ENCODE measurements at regions not wholly inside any gene's neighbourhood (a gene's known extent, or its start where the extent isn't known, plus 50 kb on each side); places are given as distances from the start of the nearest gene placed in this dataset.

DNA sequence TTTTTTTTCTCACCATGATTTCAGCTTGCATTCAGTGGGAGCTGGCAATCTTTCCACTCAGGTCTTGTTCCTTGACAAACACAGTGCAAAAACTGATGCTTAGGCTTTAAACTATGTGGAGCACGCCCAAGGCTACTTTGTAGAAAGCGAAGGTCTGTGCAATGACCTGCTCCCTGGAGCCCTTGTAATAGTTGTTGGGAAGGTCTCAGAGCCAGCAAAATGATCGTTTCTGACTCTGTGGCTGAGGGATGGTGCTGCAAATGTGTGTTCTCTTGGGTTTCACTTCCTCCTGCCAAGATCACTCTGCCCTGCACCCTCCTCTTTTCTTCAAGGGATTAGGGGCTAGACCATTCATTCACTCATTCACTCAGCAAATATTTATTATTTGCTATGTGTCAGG is 249.7 kb upstream of the MAP3K1 start:
- H3K4me1 ChIP-seq: no peaks in the 10 kb centered on the region
- WGBS (ENCODE audit: insufficient coverage, low coverage, low lambda C conversion rate, missing lambda C conversion rate): 58% methylated on average over 3 of the region's 3 CpGs
- peak in 2 of 4 donors; percentile 33 to 58 for ATAC-seq
- H3K9me3 ChIP-seq: no peaks in the 10 kb centered on the region
- DNase-seq: no peak
- H3K36me3 ChIP-seq: no peaks in the 10 kb centered on the region
- no peak overlapping the region for H3K4me3 ChIP-seq
- intact Hi-C loops (cut with DNase I): no loop called here
- no peaks in the 10 kb centered on the region for H3K27me3 ChIP-seq
- TF ChIP-seq, protein P1, sequence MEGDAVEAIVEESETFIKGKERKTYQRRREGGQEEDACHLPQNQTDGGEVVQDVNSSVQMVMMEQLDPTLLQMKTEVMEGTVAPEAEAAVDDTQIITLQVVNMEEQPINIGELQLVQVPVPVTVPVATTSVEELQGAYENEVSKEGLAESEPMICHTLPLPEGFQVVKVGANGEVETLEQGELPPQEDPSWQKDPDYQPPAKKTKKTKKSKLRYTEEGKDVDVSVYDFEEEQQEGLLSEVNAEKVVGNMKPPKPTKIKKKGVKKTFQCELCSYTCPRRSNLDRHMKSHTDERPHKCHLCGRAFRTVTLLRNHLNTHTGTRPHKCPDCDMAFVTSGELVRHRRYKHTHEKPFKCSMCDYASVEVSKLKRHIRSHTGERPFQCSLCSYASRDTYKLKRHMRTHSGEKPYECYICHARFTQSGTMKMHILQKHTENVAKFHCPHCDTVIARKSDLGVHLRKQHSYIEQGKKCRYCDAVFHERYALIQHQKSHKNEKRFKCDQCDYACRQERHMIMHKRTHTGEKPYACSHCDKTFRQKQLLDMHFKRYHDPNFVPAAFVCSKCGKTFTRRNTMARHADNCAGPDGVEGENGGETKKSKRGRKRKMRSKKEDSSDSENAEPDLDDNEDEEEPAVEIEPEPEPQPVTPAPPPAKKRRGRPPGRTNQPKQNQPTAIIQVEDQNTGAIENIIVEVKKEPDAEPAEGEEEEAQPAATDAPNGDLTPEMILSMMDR (IDR thresholded peaks at IDR 0.05): no peak
- no peak for TF ChIP-seq POLR2A (IDR thresholded peaks at IDR 0.05)
- no peak overlapping the region for H3K27ac ChIP-seq

DNA sequence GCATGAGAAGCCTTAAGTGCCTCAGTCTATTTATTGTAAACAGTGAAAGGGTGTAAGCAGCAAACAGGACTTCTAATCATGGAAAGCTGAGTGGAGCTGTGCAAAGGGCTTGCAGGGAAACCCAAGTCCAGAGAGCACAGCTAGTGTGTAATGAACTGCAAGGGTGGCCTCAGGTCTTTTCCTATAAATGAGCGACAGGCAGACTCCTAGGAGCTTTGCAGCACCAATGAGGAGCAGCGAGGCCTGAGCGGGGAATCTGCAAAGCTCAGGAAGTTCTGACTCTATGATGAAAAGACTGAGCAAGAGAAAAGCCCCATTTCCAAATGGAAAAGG is 250.1 kb upstream of the MAP3K1 start:
- no peaks in the 10 kb centered on the region for H3K36me3 ChIP-seq
- no peaks in the 10 kb centered on the region for H3K9me3 ChIP-seq
- H3K27me3 ChIP-seq: no peaks in the 10 kb centered on the region
- H3K4me1 ChIP-seq: no peaks in the 10 kb centered on the region
- no peak overlapping the region for H3K4me3 ChIP-seq
- TF ChIP-seq, protein P1 (IDR thresholded peaks at IDR 0.05): no peak
- TF ChIP-seq POLR2A (IDR thresholded peaks at IDR 0.05): no peak
- intact Hi-C loops (cut with DNase I): no loop called here
- 80% methylated on average over 1 of the region's 3 CpGs for WGBS (ENCODE audit: insufficient coverage, low coverage, low lambda C conversion rate, missing lambda C conversion rate)
- no peak for DNase-seq
- ATAC-seq: no peak
- no peak overlapping the region for H3K27ac ChIP-seq

DNA sequence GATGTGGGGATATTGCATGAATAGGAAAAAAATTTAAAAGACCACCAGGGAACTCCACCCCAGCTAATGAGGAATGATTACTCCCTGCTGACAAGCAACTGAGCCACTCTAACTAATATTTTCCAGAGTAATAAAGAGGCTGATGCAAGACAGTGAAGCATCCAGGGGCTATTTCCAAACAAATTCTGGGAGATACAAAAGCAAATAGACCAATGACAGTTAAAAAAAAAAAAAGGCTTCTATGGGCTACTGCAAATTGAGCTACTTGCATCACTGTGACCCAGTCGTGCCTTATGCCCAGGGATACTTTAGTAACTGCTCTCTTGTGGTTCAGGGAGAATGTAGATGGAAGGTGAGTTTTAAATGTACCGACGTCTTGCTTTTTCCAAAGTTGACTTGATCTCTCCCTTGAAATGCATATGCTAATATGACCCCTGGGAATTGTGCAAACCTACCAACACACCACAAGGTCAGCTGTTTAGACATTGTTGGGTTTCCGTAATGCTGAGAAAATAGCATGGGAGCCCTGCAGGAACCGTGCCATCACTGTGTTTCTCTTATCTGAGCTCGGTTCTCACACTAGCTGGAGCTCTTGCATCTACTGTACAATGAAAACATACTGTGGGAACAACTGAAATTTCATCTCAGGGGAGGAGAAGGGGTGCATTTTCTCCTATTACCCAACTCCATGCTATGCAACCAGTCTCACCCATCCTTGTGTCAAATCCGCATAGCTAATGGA is 250.6 kb upstream of the MAP3K1 start:
- ATAC-seq (no peak), DNase-seq (no peak)
- Histone ChIP-seq H3K36me3 (no peaks in the 10 kb centered on the region), H3K9me3 (no peaks in the 10 kb centered on the region), H3K4me3 (no peak overlapping the region), H3K27ac (no peak overlapping the region), H3K27me3 (no peaks in the 10 kb centered on the region), H3K4me1 (no peaks in the 10 kb centered on the region)
- WGBS (ENCODE audit: insufficient coverage, low coverage, low lambda C conversion rate, missing lambda C conversion rate): 49% methylated on average over 7 of the region's 7 CpGs
- intact Hi-C loops (cut with DNase I): no loop called here
- TF ChIP-seq POLR2A (IDR thresholded peaks at IDR 0.05): no peak
- TF ChIP-seq, protein P1 (IDR thresholded peaks at IDR 0.05): no peak

DNA sequence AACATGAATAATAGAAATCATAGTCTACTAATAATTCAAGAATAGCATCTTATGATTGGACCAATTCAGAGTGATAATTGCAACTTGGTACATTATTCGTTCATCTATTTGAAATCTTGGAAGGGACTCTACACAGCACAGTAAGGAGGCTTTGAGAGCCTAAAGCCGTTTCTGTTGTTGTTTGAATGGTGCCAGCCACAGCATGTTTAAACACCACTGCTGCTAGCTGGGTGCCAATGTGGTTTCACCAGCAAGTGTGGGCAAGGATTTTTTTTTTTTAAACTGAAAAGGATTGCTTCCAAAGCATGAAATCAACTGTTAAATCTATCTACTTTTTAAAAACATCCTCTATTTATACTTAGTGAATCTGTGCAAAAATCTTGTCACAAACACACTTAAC is 253.9 kb upstream of the MAP3K1 start:
- no peaks in the 10 kb centered on the region for H3K9me3 ChIP-seq
- no peak overlapping the region for H3K27ac ChIP-seq
- ATAC-seq (no peak), DNase-seq (no peak)
- intact Hi-C loops (cut with DNase I): no loop called here
- H3K4me3 ChIP-seq: no peak overlapping the region
- H3K36me3 ChIP-seq: no peaks in the 10 kb centered on the region
- H3K27me3 ChIP-seq: no peaks in the 10 kb centered on the region
- whole genome bisulfite sequencing (ENCODE audit: insufficient coverage, low coverage, low lambda C conversion rate, missing lambda C conversion rate): 42% methylated on average over 2 of the region's 2 CpGs
- H3K4me1 ChIP-seq: no peaks in the 10 kb centered on the region
- TF ChIP-seq, protein P1 (IDR thresholded peaks at IDR 0.05): no peak
- TF ChIP-seq POLR2A (IDR thresholded peaks at IDR 0.05): no peak

Measured in right lobe of liver (tissue), 6 donors.